SK-N-SH (cell line): ENCODE measurements at regions not wholly inside any gene's neighbourhood (a gene's known extent, or its start where the extent isn't known, plus 50 kb on each side); places are given as distances from the start of the nearest gene placed in this dataset.

Experiments
- CTCF ChIA-PET: fragments of 300-600, 350-600 bp; formaldehyde crosslinking; extraction: SDS; loops from one replicate; lab custom pipeline; 2021; lab: Yijun Ruan, JAX
- POLR2A ChIA-PET: fragments of 350-600 bp; sonication (Branson Sonifier 250); formaldehyde crosslinking; extraction: SDS; loops from one replicate; lab custom pipeline; 2020; ENCODE audit warnings: antibody characterized with exemption, inconsistent platforms; lab: Yijun Ruan, JAX
- DNase-seq: peaks from one replicate; pipeline ENCODE4 v3.0.0; 2012
- H2AFZ ChIP-seq: fragments of 200-600 bp; sonication (generic); 2 replicates; pipeline ENCODE4 v1.8.1; 2016; ENCODE audit warnings: antibody characterized with exemption, mild to moderate bottlenecking, low read depth
- H3F3A ChIP-seq: fragments of 200-600 bp; sonication (generic); replicated peaks from 2 replicates; pipeline ENCODE3; 2016; ENCODE audit warnings: antibody characterized with exemption, mild to moderate bottlenecking; ENCODE audit not compliant: insufficient read depth
- H3K27ac ChIP-seq, 2 experiments: fragments of 200-500 bp in 1 of 2; fragments of 200-600 bp in 1 of 2; sonication (Bioruptor generic) in 1 of 2; sonication (generic), shearing (Covaris generic) in 1 of 2; 2 replicates each; pipeline versions ENCODE4 v1.5.1 to v1.6.1; 2014 to 2016; ENCODE audit warnings: low read depth in 2 of 2, inconsistent platforms in 1 of 2, low read length in 1 of 2, mild to moderate bottlenecking in 1 of 2, mixed read lengths in 1 of 2
- H3K27me3 ChIP-seq: fragments of 200-600 bp; sonication (generic), shearing (Covaris generic); 2 replicates; pipeline ENCODE4 v1.6.1; 2016; ENCODE audit warnings: mixed run types; ENCODE audit not compliant: insufficient read depth
- H3K36me3 ChIP-seq, 2 experiments: fragments of 200-500 bp in 1 of 2; fragments of 200-600 bp in 1 of 2; sonication (Bioruptor generic) in 1 of 2; sonication (generic) in 1 of 2; replicated peaks in 1 of 2; 2 replicates each; pipeline versions ENCODE3 to v1.5.1; 2014 to 2016; ENCODE audit warnings: low read length in 1 of 2, mild to moderate bottlenecking in 1 of 2; ENCODE audit not compliant: insufficient read depth in 2 of 2, control insufficient read depth in 1 of 2
- H3K4me1 ChIP-seq, 2 experiments: fragments of 200-500 bp in 1 of 2; fragments of 200-600 bp in 1 of 2; sonication (Bioruptor generic) in 1 of 2; sonication (generic), shearing (Covaris generic) in 1 of 2; 2 replicates each; pipeline versions ENCODE4 v1.5.1 to v1.6.1; 2014 to 2016; ENCODE audit warnings: low read depth in 1 of 2, low read length in 1 of 2, mixed run types in 1 of 2; ENCODE audit not compliant: insufficient read depth in 2 of 2, control insufficient read depth in 1 of 2
- H3K4me2 ChIP-seq: fragments of 200-600 bp; sonication (generic), shearing (Covaris generic); 2 replicates; pipeline ENCODE4 v1.6.1; 2017; ENCODE audit warnings: mixed run types
- H3K4me3 ChIP-seq, 2 experiments: fragments of 200-500 bp in 1 of 2; fragments of 200-600 bp in 1 of 2; sonication (Bioruptor generic) in 1 of 2; sonication (generic), shearing (Covaris generic) in 1 of 2; 2 replicates each; pipeline versions ENCODE4 v1.5.1 to v1.8.1; 2014 to 2016; ENCODE audit warnings: low read depth in 2 of 2, inconsistent platforms in 1 of 2, low read length in 1 of 2, mild to moderate bottlenecking in 1 of 2, mixed read lengths in 1 of 2, moderate library complexity in 1 of 2
- H3K79me2 ChIP-seq: fragments of 200-600 bp; sonication (generic); 2 replicates; pipeline ENCODE4 v1.8.1; 2017; ENCODE audit warnings: mild to moderate bottlenecking; ENCODE audit not compliant: insufficient read depth
- H3K9ac ChIP-seq: fragments of 200-600 bp; sonication (generic); 2 replicates; pipeline ENCODE4 v1.6.1; 2017; ENCODE audit warnings: mixed run types
- H3K9me2 ChIP-seq: fragments of 200-600 bp; sonication (generic); 2 replicates; pipeline ENCODE4 v1.6.1; 2017; ENCODE audit warnings: mixed run types
- H3K9me3 ChIP-seq: fragments of 200-600 bp; sonication (generic); 2 replicates; pipeline ENCODE4 v1.6.1; 2017; ENCODE audit warnings: mixed run types, mild to moderate bottlenecking, moderate library complexity
- H4K20me1 ChIP-seq: fragments of 200-600 bp; sonication (generic); 2 replicates; pipeline ENCODE4 v1.6.1; 2017; ENCODE audit warnings: mild to moderate bottlenecking, mixed run types; ENCODE audit not compliant: insufficient read depth
- EP300 ChIP-seq, 2 experiments: IDR thresholded peaks; 2 replicates each; pipeline versions ENCODE4 v1.4.0 to v1.6.1; 2012; ENCODE audit warnings: borderline replicate concordance in 1 of 2, low read depth in 1 of 2, low read length in 1 of 2
- GABPA ChIP-seq: IDR thresholded peaks from 2 replicates; pipeline ENCODE4 v1.4.0; 2012; ENCODE audit warnings: low read depth, mild to moderate bottlenecking
- JUND ChIP-seq: IDR thresholded peaks from 2 replicates; pipeline ENCODE4 v1.4.0; 2012
- MXI1 ChIP-seq: IDR thresholded peaks from 2 replicates; pipeline ENCODE4 v1.6.1; 2012; ENCODE audit warnings: mild to moderate bottlenecking, low read depth, low read length, improper control_type of control experiment
- POLR2AphosphoS5 ChIP-seq: IDR thresholded peaks from 2 replicates; pipeline ENCODE4 v1.6.1; 2012; ENCODE audit warnings: low read depth, low read length
- RXRA ChIP-seq: IDR thresholded peaks from 2 replicates; pipeline ENCODE4 v1.4.0; 2012; ENCODE audit warnings: low read depth, mild to moderate bottlenecking, borderline replicate concordance
- SMC3 ChIP-seq: IDR thresholded peaks from 2 replicates; pipeline ENCODE4 v1.6.1; 2012; ENCODE audit warnings: low read depth, low read length, improper control_type of control experiment
- TAF1 ChIP-seq: IDR thresholded peaks from 2 replicates; pipeline ENCODE4 v1.6.1; 2012; ENCODE audit warnings: low read depth, mild to moderate bottlenecking, low read length, moderate library complexity, borderline replicate concordance
- WGBS: methylation state at CpG from one replicate; pipeline ENCODE4 v1.1.6; 2017; ENCODE audit warnings: low lambda C conversion rate; 5-methylcytosine and 5-hydroxymethylcytosine counted together
- TF ChIP-seq, protein P1 (sequence below): IDR thresholded peaks from 2 replicates; pipeline ENCODE4 v1.4.0; 2012; ENCODE audit warnings: low read depth, borderline replicate concordance
- TF ChIP-seq, protein P2 (sequence below): fragments of 150-350 bp; IDR thresholded peaks from 2 replicates; pipeline ENCODE4 v1.6.1; 2017; ENCODE audit warnings: antibody characterized with exemption, low read length, low read depth, borderline replicate concordance
- TF ChIP-seq, protein P3 (sequence below): IDR thresholded peaks from 2 replicates; pipeline ENCODE4 v1.4.0; 2012; ENCODE audit warnings: low read depth
- TF ChIP-seq, protein P4 (sequence below): IDR thresholded peaks from 2 replicates; pipeline ENCODE4 v1.6.1; 2012; ENCODE audit warnings: mild to moderate bottlenecking, low read depth, low read length, moderate library complexity
- TF ChIP-seq, protein P5 (sequence below): IDR thresholded peaks from 2 replicates; pipeline ENCODE4; 2012
- TF ChIP-seq, protein P6 (sequence below): fragments of 200-600 bp; sonication (generic); IDR thresholded peaks from 2 replicates; pipeline ENCODE4 v1.6.1; 2017; ENCODE audit warnings: antibody characterized with exemption, mild to moderate bottlenecking, moderate library complexity

DNA sequence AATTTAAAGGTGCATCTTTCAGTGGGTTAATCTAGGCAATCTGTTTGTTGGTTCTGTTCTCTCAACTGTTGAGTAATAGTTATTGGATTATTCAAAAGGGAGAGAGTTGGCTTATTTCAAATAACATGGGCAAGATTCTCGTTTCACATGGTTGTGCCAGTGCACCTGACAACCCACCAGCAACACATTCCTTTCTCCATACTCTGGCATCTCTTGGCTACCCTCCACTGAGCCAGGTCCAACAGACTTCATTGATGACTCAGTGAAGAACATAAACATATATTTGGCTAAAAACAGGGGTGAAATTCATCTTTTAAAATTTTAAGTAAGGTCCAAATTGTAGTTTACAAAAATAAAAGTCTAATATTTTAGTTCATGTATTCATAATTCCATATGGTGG, 967.2 kb downstream of the RPA4 start:
- Histone ChIP-seq H2AFZ (no peak overlapping the region), H3F3A (no peaks in the 10 kb centered on the region), H3K79me2 (no peaks in the 10 kb centered on the region), H3K36me3 (no peaks in the 10 kb centered on the region), H4K20me1 (no peaks in the 10 kb centered on the region)
- DNase-seq = no peak
- TF ChIP-seq, protein P1, sequence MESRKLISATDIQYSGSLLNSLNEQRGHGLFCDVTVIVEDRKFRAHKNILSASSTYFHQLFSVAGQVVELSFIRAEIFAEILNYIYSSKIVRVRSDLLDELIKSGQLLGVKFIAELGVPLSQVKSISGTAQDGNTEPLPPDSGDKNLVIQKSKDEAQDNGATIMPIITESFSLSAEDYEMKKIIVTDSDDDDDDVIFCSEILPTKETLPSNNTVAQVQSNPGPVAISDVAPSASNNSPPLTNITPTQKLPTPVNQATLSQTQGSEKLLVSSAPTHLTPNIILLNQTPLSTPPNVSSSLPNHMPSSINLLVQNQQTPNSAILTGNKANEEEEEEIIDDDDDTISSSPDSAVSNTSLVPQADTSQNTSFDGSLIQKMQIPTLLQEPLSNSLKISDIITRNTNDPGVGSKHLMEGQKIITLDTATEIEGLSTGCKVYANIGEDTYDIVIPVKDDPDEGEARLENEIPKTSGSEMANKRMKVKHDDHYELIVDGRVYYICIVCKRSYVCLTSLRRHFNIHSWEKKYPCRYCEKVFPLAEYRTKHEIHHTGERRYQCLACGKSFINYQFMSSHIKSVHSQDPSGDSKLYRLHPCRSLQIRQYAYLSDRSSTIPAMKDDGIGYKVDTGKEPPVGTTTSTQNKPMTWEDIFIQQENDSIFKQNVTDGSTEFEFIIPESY = no peak
- TF ChIP-seq JUND = no peak
- TF ChIP-seq, protein P2, sequence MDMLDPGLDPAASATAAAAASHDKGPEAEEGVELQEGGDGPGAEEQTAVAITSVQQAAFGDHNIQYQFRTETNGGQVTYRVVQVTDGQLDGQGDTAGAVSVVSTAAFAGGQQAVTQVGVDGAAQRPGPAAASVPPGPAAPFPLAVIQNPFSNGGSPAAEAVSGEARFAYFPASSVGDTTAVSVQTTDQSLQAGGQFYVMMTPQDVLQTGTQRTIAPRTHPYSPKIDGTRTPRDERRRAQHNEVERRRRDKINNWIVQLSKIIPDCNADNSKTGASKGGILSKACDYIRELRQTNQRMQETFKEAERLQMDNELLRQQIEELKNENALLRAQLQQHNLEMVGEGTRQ = no peak
- TF ChIP-seq, all 33 proteins: peak for 0
- Histone ChIP-seq H3K27ac (no peak overlapping the region), H3K9ac (no peak overlapping the region), H3K9me2 (no peaks in the 10 kb centered on the region), H3K4me2 (no peak overlapping the region), H3K4me3 (no peak overlapping the region), H3K27me3 (no peaks in the 10 kb centered on the region), H3K4me1 (no peaks in the 10 kb centered on the region; a peak in 1 of 4 replicates), H3K9me3 (no peaks in the 10 kb centered on the region)
- ChIA-PET POLR2A (no interaction called here), CTCF (no interaction called here)
- WGBS = 4% methylated on average over 1 of the region's 1 CpG

DNA sequence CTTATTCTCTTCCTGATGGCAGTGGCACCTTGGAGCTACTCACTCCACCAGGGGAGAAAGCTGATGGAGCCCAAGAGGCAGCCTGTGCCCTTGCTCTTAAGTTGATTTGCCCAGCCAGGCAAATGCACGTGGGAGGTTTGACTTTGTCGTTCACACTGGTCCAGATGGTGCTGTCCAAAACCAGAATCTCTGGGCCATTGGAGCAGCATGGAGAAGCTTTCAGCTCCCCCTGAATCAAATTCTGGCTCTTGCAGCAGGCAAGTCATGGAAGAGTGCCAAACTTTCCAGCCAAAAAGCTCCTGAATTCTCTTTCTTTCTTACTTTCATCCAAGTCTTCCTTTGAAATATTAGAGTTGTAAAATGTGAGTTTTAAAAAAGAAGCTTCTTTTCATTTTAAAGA, 970.4 kb downstream of the RPA4 start:
- H3K36me3 ChIP-seq = no peaks in the 10 kb centered on the region
- no peaks in the 10 kb centered on the region for H3K79me2 ChIP-seq
- no CpG with 5 or more reads among the region's 2 CpGs for WGBS
- H2AFZ ChIP-seq = no peak overlapping the region
- TF ChIP-seq GABPA (no peak), EP300 (IDR thresholded peaks at IDR 0.05; ENCODE audit: borderline replicate concordance in 1 of 2, low read depth in 1 of 2, low read length in 1 of 2) (no peak), POLR2AphosphoS5 (no peak), MXI1 (no peak), TAF1 (no peak), RXRA (no peak), SMC3 (no peak)
- TF ChIP-seq, protein P3, sequence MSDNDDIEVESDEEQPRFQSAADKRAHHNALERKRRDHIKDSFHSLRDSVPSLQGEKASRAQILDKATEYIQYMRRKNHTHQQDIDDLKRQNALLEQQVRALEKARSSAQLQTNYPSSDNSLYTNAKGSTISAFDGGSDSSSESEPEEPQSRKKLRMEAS = no peak
- TF ChIP-seq, protein P4, sequence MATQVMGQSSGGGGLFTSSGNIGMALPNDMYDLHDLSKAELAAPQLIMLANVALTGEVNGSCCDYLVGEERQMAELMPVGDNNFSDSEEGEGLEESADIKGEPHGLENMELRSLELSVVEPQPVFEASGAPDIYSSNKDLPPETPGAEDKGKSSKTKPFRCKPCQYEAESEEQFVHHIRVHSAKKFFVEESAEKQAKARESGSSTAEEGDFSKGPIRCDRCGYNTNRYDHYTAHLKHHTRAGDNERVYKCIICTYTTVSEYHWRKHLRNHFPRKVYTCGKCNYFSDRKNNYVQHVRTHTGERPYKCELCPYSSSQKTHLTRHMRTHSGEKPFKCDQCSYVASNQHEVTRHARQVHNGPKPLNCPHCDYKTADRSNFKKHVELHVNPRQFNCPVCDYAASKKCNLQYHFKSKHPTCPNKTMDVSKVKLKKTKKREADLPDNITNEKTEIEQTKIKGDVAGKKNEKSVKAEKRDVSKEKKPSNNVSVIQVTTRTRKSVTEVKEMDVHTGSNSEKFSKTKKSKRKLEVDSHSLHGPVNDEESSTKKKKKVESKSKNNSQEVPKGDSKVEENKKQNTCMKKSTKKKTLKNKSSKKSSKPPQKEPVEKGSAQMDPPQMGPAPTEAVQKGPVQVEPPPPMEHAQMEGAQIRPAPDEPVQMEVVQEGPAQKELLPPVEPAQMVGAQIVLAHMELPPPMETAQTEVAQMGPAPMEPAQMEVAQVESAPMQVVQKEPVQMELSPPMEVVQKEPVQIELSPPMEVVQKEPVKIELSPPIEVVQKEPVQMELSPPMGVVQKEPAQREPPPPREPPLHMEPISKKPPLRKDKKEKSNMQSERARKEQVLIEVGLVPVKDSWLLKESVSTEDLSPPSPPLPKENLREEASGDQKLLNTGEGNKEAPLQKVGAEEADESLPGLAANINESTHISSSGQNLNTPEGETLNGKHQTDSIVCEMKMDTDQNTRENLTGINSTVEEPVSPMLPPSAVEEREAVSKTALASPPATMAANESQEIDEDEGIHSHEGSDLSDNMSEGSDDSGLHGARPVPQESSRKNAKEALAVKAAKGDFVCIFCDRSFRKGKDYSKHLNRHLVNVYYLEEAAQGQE = no peak
- TF ChIP-seq, protein P5, sequence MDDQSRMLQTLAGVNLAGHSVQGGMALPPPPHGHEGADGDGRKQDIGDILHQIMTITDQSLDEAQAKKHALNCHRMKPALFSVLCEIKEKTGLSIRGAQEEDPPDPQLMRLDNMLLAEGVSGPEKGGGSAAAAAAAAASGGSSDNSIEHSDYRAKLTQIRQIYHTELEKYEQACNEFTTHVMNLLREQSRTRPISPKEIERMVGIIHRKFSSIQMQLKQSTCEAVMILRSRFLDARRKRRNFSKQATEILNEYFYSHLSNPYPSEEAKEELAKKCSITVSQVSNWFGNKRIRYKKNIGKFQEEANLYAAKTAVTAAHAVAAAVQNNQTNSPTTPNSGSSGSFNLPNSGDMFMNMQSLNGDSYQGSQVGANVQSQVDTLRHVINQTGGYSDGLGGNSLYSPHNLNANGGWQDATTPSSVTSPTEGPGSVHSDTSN = no peak
- TF ChIP-seq, protein P6, sequence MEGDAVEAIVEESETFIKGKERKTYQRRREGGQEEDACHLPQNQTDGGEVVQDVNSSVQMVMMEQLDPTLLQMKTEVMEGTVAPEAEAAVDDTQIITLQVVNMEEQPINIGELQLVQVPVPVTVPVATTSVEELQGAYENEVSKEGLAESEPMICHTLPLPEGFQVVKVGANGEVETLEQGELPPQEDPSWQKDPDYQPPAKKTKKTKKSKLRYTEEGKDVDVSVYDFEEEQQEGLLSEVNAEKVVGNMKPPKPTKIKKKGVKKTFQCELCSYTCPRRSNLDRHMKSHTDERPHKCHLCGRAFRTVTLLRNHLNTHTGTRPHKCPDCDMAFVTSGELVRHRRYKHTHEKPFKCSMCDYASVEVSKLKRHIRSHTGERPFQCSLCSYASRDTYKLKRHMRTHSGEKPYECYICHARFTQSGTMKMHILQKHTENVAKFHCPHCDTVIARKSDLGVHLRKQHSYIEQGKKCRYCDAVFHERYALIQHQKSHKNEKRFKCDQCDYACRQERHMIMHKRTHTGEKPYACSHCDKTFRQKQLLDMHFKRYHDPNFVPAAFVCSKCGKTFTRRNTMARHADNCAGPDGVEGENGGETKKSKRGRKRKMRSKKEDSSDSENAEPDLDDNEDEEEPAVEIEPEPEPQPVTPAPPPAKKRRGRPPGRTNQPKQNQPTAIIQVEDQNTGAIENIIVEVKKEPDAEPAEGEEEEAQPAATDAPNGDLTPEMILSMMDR = no peak
- no peak for DNase-seq
- POLR2A ChIA-PET = no interaction called here
- H3K27me3 ChIP-seq = no peaks in the 10 kb centered on the region
- no peak overlapping the region for H3K27ac ChIP-seq
- no peaks in the 10 kb centered on the region; a peak in 1 of 4 replicates for H3K4me1 ChIP-seq
- no peaks in the 10 kb centered on the region for H4K20me1 ChIP-seq
- H3K9me3 ChIP-seq = no peaks in the 10 kb centered on the region
- no peak overlapping the region for H3K4me2 ChIP-seq
- no peaks in the 10 kb centered on the region for H3F3A ChIP-seq
- H3K9ac ChIP-seq = no peak overlapping the region
- CTCF ChIA-PET = interaction anchor here (0.7 to 1.3 kb wide), 2 partner anchors 8 to 10 kb away, joined by 4 read pairs; no protein-coding TSS in a partner anchor
- H3K9me2 ChIP-seq = no peaks in the 10 kb centered on the region
- no peak overlapping the region for H3K4me3 ChIP-seq
